H1 (cell line): ENCODE measurements at regions not wholly inside any gene's neighbourhood (a gene's known extent, or its start where the extent isn't known, plus 50 kb on each side); places are given as distances from the start of the nearest gene placed in this dataset.

Source experiments
- CTCF ChIA-PET: fragments of 300-600 bp; sonication (Branson Sonifier 250); formaldehyde crosslinking; loops from one replicate; lab custom pipeline; 2021; ENCODE audit not compliant: partially characterized antibody; lab: Charles Lee
- POLR2A ChIA-PET: fragments of 300-600 bp; sonication (Branson Sonifier 250); formaldehyde crosslinking; loops from one replicate; lab custom pipeline; 2021; ENCODE audit warnings: inconsistent platforms; ENCODE audit not compliant: partially characterized antibody; lab: Charles Lee
- DNase-seq, 2 experiments: peaks; one replicate each; pipeline versions ENCODE4 v3.0.0 to v3.0.0-alpha.2; 2010 to 2022; ENCODE audit warnings: low spot score in 2 of 2, low read depth in 1 of 2, mixed read lengths in 1 of 2
- FAIRE-seq: peaks from 2 replicates; lab custom pipeline; 2011; peaks lifted over from hg19 to GRCh38; lab: Jason Lieb, UNC
- H2AFZ ChIP-seq: 2 replicates; pipeline ENCODE4 v1.8.1; 2012; ENCODE audit warnings: low read length, inconsistent platforms
- H2AK5ac ChIP-seq: 2 replicates; pipeline ENCODE4 v1.6.1; 2013; ENCODE audit warnings: low read depth, low read length
- H2BK120ac ChIP-seq: replicated peaks from 2 replicates; pipeline ENCODE3; 2013; ENCODE audit warnings: low read depth, low read length, inconsistent platforms
- H2BK12ac ChIP-seq: 2 replicates; pipeline ENCODE4 v1.6.1; 2013; ENCODE audit warnings: low read depth, low read length
- H2BK15ac ChIP-seq: 2 replicates; pipeline ENCODE4 v1.6.1; 2013; ENCODE audit warnings: low read length
- H2BK20ac ChIP-seq: 2 replicates; pipeline ENCODE4 v1.6.1; 2013; ENCODE audit warnings: low read length
- H2BK5ac ChIP-seq: 2 replicates; pipeline ENCODE4 v1.6.1; 2013; ENCODE audit warnings: low read depth, low read length
- H3K14ac ChIP-seq: 2 replicates; pipeline ENCODE4 v1.6.1; 2013; ENCODE audit warnings: inconsistent platforms; ENCODE audit not compliant: insufficient read length
- H3K18ac ChIP-seq: 2 replicates; pipeline ENCODE4 v1.6.1; 2013; ENCODE audit warnings: low read length; ENCODE audit errors: extremely low read depth
- H3K23ac ChIP-seq: 2 replicates; pipeline ENCODE4 v1.6.1; 2013; ENCODE audit warnings: inconsistent platforms; ENCODE audit not compliant: insufficient read length
- H3K23me2 ChIP-seq: 2 replicates; pipeline ENCODE4 v1.6.1; 2013; ENCODE audit warnings: low read depth, low read length
- H3K27ac ChIP-seq: 2 replicates; pipeline ENCODE4 v1.6.1; 2011; ENCODE audit warnings: low read depth, low read length, inconsistent platforms
- H3K27me3 ChIP-seq, 4 experiments: replicated peaks in 1 of 4; 1 replicate in 1 of 4; 2 replicates in 3 of 4; pipeline versions ENCODE4 v1.6.1 to v1.8.1; 2011 to 2013; ENCODE audit warnings: low read length in 3 of 4, mild to moderate bottlenecking in 3 of 4, inconsistent platforms in 2 of 4, mixed read lengths in 2 of 4, moderate library complexity in 1 of 4; ENCODE audit not compliant: control insufficient read depth in 3 of 4, insufficient read depth in 3 of 4; ENCODE audit errors: extremely low read depth in 1 of 4
- H3K36me3 ChIP-seq, 4 experiments: 2 replicates each; pipeline versions ENCODE4 v1.6.1 to v1.8.1; 2011 to 2013; ENCODE audit warnings: mild to moderate bottlenecking in 4 of 4, low read length in 3 of 4, moderate library complexity in 2 of 4, control low read depth in 1 of 4, inconsistent platforms in 1 of 4; ENCODE audit not compliant: insufficient read depth in 4 of 4, control insufficient read depth in 2 of 4
- H3K4ac ChIP-seq: replicated peaks from 2 replicates; pipeline ENCODE3; 2013; ENCODE audit warnings: low read length, low read depth, mixed read lengths, inconsistent platforms; ENCODE audit not compliant: insufficient read length
- H3K4me1 ChIP-seq, 4 experiments: replicated peaks in 1 of 4; 1 replicate in 1 of 4; 2 replicates in 3 of 4; pipeline versions ENCODE4 v1.6.1 to v1.8.1; 2011 to 2013; ENCODE audit warnings: low read length in 3 of 4, inconsistent platforms in 2 of 4, mixed read lengths in 1 of 4; ENCODE audit not compliant: insufficient read depth in 4 of 4, control insufficient read depth in 3 of 4
- H3K4me2 ChIP-seq, 2 experiments: 2 replicates each; pipeline versions ENCODE4 v1.6.1 to v1.8.1; 2011 to 2013; ENCODE audit warnings: low read depth in 2 of 2, low read length in 2 of 2, control low read depth in 1 of 2, inconsistent platforms in 1 of 2, mild to moderate bottlenecking in 1 of 2; ENCODE audit not compliant: insufficient read depth in 1 of 2
- H3K4me3 ChIP-seq, 4 experiments: fragments of 200-600, 300-600 bp in 1 of 4; sonication (generic), shearing (Covaris generic), sonication (Bioruptor Twin) in 1 of 4; 2 replicates each; pipeline versions ENCODE4 v1.5.1 to v1.8.1; 2011 to 2016; ENCODE audit warnings: low read length in 4 of 4, low read depth in 3 of 4, control low read depth in 2 of 4, inconsistent platforms in 2 of 4, mild to moderate bottlenecking in 2 of 4, mixed read lengths in 1 of 4, moderate library complexity in 1 of 4; ENCODE audit not compliant: insufficient read depth in 2 of 4; ENCODE audit errors: extremely low read depth in 1 of 4
- H3K56ac ChIP-seq: replicated peaks from 2 replicates; pipeline ENCODE3; 2013; ENCODE audit warnings: low read depth, mild to moderate bottlenecking, mixed read lengths, low read length, inconsistent platforms; ENCODE audit not compliant: insufficient read length
- H3K79me1 ChIP-seq: 2 replicates; pipeline ENCODE4 v1.6.1; 2013; ENCODE audit warnings: low read depth, low read length, control low read depth
- H3K79me2 ChIP-seq, 2 experiments: 2 replicates each; pipeline versions ENCODE4 v1.6.1 to v1.8.1; 2012 to 2013; ENCODE audit warnings: low read length in 2 of 2, mild to moderate bottlenecking in 2 of 2, inconsistent platforms in 1 of 2; ENCODE audit not compliant: insufficient read depth in 2 of 2, control insufficient read depth in 1 of 2
- H3K9ac ChIP-seq, 4 experiments: replicated peaks in 1 of 4; 1 replicate in 1 of 4; 2 replicates in 3 of 4; pipeline versions ENCODE4 v1.6.1 to v1.8.1; 2011 to 2013; ENCODE audit warnings: low read depth in 3 of 4, low read length in 3 of 4, control low read depth in 2 of 4, mild to moderate bottlenecking in 2 of 4, moderate library complexity in 2 of 4, inconsistent platforms in 1 of 4; ENCODE audit errors: extremely low read depth in 1 of 4
- H3K9me3 ChIP-seq, 2 experiments: 2 replicates each; pipeline versions ENCODE4 v1.6.1 to v1.8.1; 2012 to 2013; ENCODE audit warnings: mild to moderate bottlenecking in 2 of 2, moderate library complexity in 2 of 2, control low read depth in 1 of 2, inconsistent platforms in 1 of 2, low read depth in 1 of 2, low read length in 1 of 2, mixed read lengths in 1 of 2; ENCODE audit not compliant: insufficient read depth in 2 of 2
- H4K20me1 ChIP-seq, 2 experiments: replicated peaks in 1 of 2; 2 replicates each; pipeline versions ENCODE3 to v1.8.1; 2011 to 2013; ENCODE audit warnings: inconsistent platforms in 2 of 2, low read length in 2 of 2, mild to moderate bottlenecking in 1 of 2; ENCODE audit not compliant: insufficient read depth in 2 of 2, control insufficient read depth in 1 of 2
- H4K5ac ChIP-seq: 2 replicates; pipeline ENCODE4 v1.6.1; 2013; ENCODE audit warnings: low read length, low read depth, mixed read lengths, inconsistent platforms; ENCODE audit not compliant: insufficient read length
- H4K8ac ChIP-seq: 2 replicates; pipeline ENCODE4 v1.8.0; 2013; ENCODE audit warnings: mild to moderate bottlenecking, moderate library complexity, low read length, inconsistent platforms; ENCODE audit not compliant: insufficient read depth; ENCODE audit errors: extremely low read depth
- H4K91ac ChIP-seq: replicated peaks from 2 replicates; pipeline ENCODE3; 2013; ENCODE audit warnings: low read length, mixed read lengths, inconsistent platforms; ENCODE audit not compliant: insufficient read length
- BACH1 ChIP-seq: IDR thresholded peaks from 2 replicates; pipeline ENCODE4 v1.6.1; 2012; ENCODE audit warnings: low read length, improper control_type of control experiment
- CTBP2 ChIP-seq: IDR thresholded peaks from 2 replicates; pipeline ENCODE4 v1.7.0; 2011; ENCODE audit warnings: borderline replicate concordance, mild to moderate bottlenecking, moderate library complexity, mixed read lengths, low read length; ENCODE audit not compliant: insufficient read depth, insufficient read length
- EZH2 ChIP-seq: fragments of 200-600 bp; sonication (generic); IDR thresholded peaks from 2 replicates; pipeline ENCODE4 v1.7.1; 2012; ENCODE audit warnings: low read depth, mild to moderate bottlenecking, moderate library complexity, low read length, inconsistent platforms; ENCODE audit not compliant: severe bottlenecking
- HDAC6 ChIP-seq: IDR thresholded peaks from one replicate; pipeline ENCODE4 v1.7.1; 2012; ENCODE audit warnings: low read depth, mild to moderate bottlenecking, inconsistent platforms, low read length, moderate library complexity
- POU5F1 ChIP-seq: IDR thresholded peaks from 2 replicates; pipeline ENCODE4 v1.6.1; 2011; ENCODE audit warnings: low read depth, mild to moderate bottlenecking, low read length, moderate library complexity
- RXRA ChIP-seq: IDR thresholded peaks from 2 replicates; pipeline ENCODE4 v1.6.1; 2011; ENCODE audit warnings: low read depth, mild to moderate bottlenecking, low read length, moderate library complexity; ENCODE audit not compliant: insufficient read depth
- SAP30 ChIP-seq: fragments of 300-600 bp; sonication (generic); IDR thresholded peaks from 2 replicates; pipeline ENCODE4 v1.7.1; 2012; ENCODE audit warnings: low read length, moderate library complexity, mild to moderate bottlenecking, inconsistent platforms; ENCODE audit not compliant: insufficient read depth, insufficient replicate concordance
- SUZ12 ChIP-seq: fragments of 200-600 bp; sonication (generic); IDR thresholded peaks from 2 replicates; pipeline ENCODE4 v1.6.1; 2012; ENCODE audit warnings: mild to moderate bottlenecking, inconsistent platforms, low read length, moderate library complexity, mixed read lengths
- TEAD4 ChIP-seq: IDR thresholded peaks from 2 replicates; pipeline ENCODE4 v1.6.1; 2012; ENCODE audit warnings: low read depth, low read length, inconsistent platforms, mixed read lengths
- WGBS, 2 experiments: shearing (Covaris generic) in 1 of 2; methylation state at CpG; one replicate each; pipeline versions ENCODE4 v1.1.6 to v1.1.7; 2013 to 2015; ENCODE audit warnings: low lambda C conversion rate in 2 of 2, mixed read lengths in 2 of 2, inconsistent platforms in 1 of 2, low coverage in 1 of 2, missing lambda C conversion rate in 1 of 2; ENCODE audit not compliant: insufficient replicate concordance in 2 of 2, insufficient coverage in 1 of 2, insufficient read length in 1 of 2; ENCODE audit errors: extremely low coverage in 1 of 2, missing lambda C conversion rate in 1 of 2; 5-methylcytosine and 5-hydroxymethylcytosine counted together
- TF ChIP-seq, protein P1 (sequence below), 3 experiments: IDR thresholded peaks; 1 replicate in 2 of 3; 2 replicates in 1 of 3; pipeline versions ENCODE4 v1.5.1 to v1.6.1; 2011; ENCODE audit warnings: low read length in 3 of 3, mild to moderate bottlenecking in 3 of 3, inconsistent platforms in 2 of 3, low read depth in 1 of 3, moderate library complexity in 1 of 3; ENCODE audit not compliant: insufficient read depth in 1 of 3; ENCODE audit errors: control extremely low read depth in 1 of 3
- TF ChIP-seq, protein P2 (sequence below): IDR thresholded peaks from 2 replicates; pipeline ENCODE4 v1.6.1; 2012; ENCODE audit warnings: inconsistent platforms

DNA sequence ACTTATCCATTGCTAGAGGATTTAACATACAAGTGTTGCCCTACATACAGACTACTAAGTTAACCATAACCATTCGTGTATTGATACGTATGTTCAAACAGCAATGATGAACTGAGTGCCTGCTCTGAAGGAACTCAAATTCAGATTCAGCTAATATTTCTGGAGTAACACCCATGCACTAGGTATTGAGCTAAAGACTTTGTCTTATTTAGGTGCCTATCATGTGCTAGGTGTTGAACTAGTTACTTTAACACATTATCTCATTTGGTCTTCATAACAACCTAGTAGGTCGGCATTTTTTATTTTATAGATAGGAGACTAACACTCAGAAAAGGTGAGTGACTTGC is 160.0 kb downstream of the LTN1 start:
- Histone ChIP-seq H2BK120ac (no peak overlapping the region), H3K4me1 (no peaks in the 10 kb centered on the region), H2BK12ac (no peak overlapping the region), H3K27me3 (peaks cover 0 to 1% (median 0%) of the 10 kb centered on the region in 4 experiments; a peak in 1 of 7 replicates), H3K4me2 (no peak overlapping the region), H3K23ac (no peak overlapping the region), H4K91ac (no peak overlapping the region), H4K20me1 (no peaks in the 10 kb centered on the region), H2AFZ (no peak overlapping the region), H2BK5ac (no peak overlapping the region), H3K36me3 (no peaks in the 10 kb centered on the region), H3K9ac (no peak overlapping the region), H3K9me3 (no peaks in the 10 kb centered on the region), H3K79me2 (no peaks in the 10 kb centered on the region), H3K18ac (no peak overlapping the region), H2BK20ac (no peak overlapping the region), H3K23me2 (no peaks in the 10 kb centered on the region), H3K14ac (no peak overlapping the region), H4K5ac (no peak overlapping the region), H4K8ac (no peak overlapping the region), H3K79me1 (no peaks in the 10 kb centered on the region), H3K4ac (no peak overlapping the region), H3K56ac (no peak overlapping the region), H3K27ac (no peak overlapping the region), H2AK5ac (no peak overlapping the region), H3K4me3 (no peak overlapping the region), H2BK15ac (no peak overlapping the region)
- CTCF ChIA-PET: interaction anchor here (2.3 kb wide), 1 partner anchor 87 kb away, joined by 7 read pairs; no protein-coding TSS in a partner anchor
- WGBS, 2 experiments: 91% methylated on average over 3 of the region's 3 CpGs; no CpG with 5 or more reads in 1 of the 2 experiments
- FAIRE-seq (no peak), DNase-seq (no peak)
- POLR2A ChIA-PET: no interaction called here
- TF ChIP-seq SUZ12 (no peak), CTBP2 (no peak), RXRA (no peak), SAP30 (no peak), BACH1 (no peak), EZH2 (no peak), TEAD4 (no peak), POU5F1 (no peak), HDAC6 (no peak)
- TF ChIP-seq, protein P1, sequence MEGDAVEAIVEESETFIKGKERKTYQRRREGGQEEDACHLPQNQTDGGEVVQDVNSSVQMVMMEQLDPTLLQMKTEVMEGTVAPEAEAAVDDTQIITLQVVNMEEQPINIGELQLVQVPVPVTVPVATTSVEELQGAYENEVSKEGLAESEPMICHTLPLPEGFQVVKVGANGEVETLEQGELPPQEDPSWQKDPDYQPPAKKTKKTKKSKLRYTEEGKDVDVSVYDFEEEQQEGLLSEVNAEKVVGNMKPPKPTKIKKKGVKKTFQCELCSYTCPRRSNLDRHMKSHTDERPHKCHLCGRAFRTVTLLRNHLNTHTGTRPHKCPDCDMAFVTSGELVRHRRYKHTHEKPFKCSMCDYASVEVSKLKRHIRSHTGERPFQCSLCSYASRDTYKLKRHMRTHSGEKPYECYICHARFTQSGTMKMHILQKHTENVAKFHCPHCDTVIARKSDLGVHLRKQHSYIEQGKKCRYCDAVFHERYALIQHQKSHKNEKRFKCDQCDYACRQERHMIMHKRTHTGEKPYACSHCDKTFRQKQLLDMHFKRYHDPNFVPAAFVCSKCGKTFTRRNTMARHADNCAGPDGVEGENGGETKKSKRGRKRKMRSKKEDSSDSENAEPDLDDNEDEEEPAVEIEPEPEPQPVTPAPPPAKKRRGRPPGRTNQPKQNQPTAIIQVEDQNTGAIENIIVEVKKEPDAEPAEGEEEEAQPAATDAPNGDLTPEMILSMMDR (IDR thresholded peaks at IDR 0.05; ENCODE audit: control extremely low read depth in 1 of 3, insufficient read depth in 1 of 3, low read depth in 1 of 3, low read length in 3 of 3): no peak
- TF ChIP-seq, protein P2, sequence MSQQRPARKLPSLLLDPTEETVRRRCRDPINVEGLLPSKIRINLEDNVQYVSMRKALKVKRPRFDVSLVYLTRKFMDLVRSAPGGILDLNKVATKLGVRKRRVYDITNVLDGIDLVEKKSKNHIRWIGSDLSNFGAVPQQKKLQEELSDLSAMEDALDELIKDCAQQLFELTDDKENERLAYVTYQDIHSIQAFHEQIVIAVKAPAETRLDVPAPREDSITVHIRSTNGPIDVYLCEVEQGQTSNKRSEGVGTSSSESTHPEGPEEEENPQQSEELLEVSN: no peak
